ENCODE measurements at regions not wholly inside any gene's neighbourhood (a gene's known extent, or its start where the extent isn't known, plus 50 kb on each side); places are given as distances from the start of the nearest gene placed in this dataset.

DNA sequence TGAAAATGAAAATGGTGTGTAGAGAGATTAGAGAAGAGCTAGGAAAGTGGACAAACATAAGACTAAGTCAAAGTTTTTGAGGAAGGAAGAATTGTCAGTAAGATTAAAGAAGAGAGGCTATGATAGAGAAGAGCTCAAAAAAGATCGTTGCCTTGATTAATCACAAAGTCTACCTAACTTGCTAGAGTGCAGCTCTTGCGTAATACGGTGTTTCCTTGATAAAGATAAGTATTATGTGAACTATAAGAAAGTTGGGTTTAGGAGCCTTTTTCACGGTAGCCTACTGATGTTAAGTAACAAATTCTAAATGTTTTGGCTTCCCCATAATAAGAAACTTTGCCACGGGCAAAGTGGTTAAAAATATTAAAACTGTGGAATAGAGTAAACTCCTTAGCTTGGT, 226.4 kb upstream of the NRXN1 start:
- no peak for ATAC-seq
- Mint-ChIP-seq H3K36me3 (ENCODE audit: low read depth) (no peaks in the 10 kb centered on the region), H3K27me3 (no peaks in the 10 kb centered on the region), H3K27ac (no peak overlapping the region), H3K4me3 (no peak overlapping the region), H3K4me1 (ENCODE audit: low read depth) (no peaks in the 10 kb centered on the region), H3K9me3 (peaks cover 11% of the 10 kb centered on the region)
- intact Hi-C loops (cut with micrococcal nuclease) = no loop called here
- POLR2A ChIA-PET = no interaction called here
- CTCF ChIA-PET = no interaction called here
- TF ChIP-seq, protein P1, sequence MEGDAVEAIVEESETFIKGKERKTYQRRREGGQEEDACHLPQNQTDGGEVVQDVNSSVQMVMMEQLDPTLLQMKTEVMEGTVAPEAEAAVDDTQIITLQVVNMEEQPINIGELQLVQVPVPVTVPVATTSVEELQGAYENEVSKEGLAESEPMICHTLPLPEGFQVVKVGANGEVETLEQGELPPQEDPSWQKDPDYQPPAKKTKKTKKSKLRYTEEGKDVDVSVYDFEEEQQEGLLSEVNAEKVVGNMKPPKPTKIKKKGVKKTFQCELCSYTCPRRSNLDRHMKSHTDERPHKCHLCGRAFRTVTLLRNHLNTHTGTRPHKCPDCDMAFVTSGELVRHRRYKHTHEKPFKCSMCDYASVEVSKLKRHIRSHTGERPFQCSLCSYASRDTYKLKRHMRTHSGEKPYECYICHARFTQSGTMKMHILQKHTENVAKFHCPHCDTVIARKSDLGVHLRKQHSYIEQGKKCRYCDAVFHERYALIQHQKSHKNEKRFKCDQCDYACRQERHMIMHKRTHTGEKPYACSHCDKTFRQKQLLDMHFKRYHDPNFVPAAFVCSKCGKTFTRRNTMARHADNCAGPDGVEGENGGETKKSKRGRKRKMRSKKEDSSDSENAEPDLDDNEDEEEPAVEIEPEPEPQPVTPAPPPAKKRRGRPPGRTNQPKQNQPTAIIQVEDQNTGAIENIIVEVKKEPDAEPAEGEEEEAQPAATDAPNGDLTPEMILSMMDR (IDR thresholded peaks at IDR 0.05) = no peak
- no peak for DNase-seq

DNA sequence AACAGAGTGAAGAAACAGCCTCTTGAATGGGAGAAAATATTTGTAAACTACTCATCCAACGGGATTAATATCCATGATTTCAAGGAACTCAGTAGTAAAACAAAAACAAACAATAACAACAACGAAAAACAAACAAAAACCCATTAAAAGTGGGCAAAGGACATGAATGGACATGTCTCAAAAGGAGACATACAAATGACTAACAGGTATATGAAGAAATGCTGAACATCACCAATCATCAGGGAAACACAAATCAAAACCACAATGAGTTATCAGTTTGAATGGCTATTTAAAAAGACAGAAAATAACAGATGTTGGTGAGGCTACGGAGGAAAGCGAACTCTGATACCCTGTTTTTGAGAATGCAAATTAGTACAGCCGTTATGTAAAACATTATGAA, 224.8 kb upstream of the NRXN1 start:
- intact Hi-C loops (cut with micrococcal nuclease) = no loop called here
- no peaks in the 10 kb centered on the region for H3K36me3 Mint-ChIP-seq (ENCODE audit: low read depth)
- H3K9me3 Mint-ChIP-seq = peaks cover 14% of the 10 kb centered on the region
- no peaks in the 10 kb centered on the region for H3K27me3 Mint-ChIP-seq
- no peaks in the 10 kb centered on the region for H3K4me1 Mint-ChIP-seq (ENCODE audit: low read depth)
- TF ChIP-seq, protein P1 (IDR thresholded peaks at IDR 0.05) = no peak
- CTCF ChIA-PET = no interaction called here
- ATAC-seq (no peak), DNase-seq (no peak)
- no peak overlapping the region for H3K4me3 Mint-ChIP-seq
- H3K27ac Mint-ChIP-seq = no peak overlapping the region
- POLR2A ChIA-PET = interaction anchor here (0.6 kb wide), 1 partner anchor 1858 kb away, joined by 3 read pairs; no protein-coding TSS in a partner anchor

DNA sequence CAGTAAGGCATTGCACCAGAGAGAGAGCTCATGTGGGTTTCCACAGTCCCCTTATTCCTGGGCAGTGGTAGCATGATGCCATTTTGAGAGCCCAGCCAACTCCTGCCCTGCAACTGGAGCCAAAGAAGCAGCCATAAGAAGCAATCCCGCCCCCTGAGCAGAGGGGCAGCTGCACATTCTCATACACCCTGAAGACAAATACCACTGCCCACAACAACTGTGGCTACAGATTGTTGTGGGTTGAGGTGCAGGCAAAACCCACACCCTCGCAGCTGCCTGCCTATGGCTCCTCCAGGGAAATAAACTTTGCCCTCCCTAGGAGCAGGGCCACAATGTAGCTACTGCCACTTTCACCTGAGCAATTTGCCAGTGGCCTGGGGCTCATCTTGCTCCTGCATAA, 219.4 kb upstream of the NRXN1 start:
- ATAC-seq (no peak), DNase-seq (no peak)
- H3K36me3 Mint-ChIP-seq (ENCODE audit: low read depth) = no peaks in the 10 kb centered on the region
- H3K4me3 Mint-ChIP-seq = no peak overlapping the region
- H3K27me3 Mint-ChIP-seq = no peaks in the 10 kb centered on the region
- TF ChIP-seq, protein P1 (IDR thresholded peaks at IDR 0.05) = no peak
- intact Hi-C loops (cut with micrococcal nuclease) = no loop called here
- no peaks in the 10 kb centered on the region for H3K4me1 Mint-ChIP-seq (ENCODE audit: low read depth)
- H3K27ac Mint-ChIP-seq = no peak overlapping the region
- peaks cover 7% of the 10 kb centered on the region for H3K9me3 Mint-ChIP-seq
- ChIA-PET CTCF (no interaction called here), POLR2A (no interaction called here)

DNA sequence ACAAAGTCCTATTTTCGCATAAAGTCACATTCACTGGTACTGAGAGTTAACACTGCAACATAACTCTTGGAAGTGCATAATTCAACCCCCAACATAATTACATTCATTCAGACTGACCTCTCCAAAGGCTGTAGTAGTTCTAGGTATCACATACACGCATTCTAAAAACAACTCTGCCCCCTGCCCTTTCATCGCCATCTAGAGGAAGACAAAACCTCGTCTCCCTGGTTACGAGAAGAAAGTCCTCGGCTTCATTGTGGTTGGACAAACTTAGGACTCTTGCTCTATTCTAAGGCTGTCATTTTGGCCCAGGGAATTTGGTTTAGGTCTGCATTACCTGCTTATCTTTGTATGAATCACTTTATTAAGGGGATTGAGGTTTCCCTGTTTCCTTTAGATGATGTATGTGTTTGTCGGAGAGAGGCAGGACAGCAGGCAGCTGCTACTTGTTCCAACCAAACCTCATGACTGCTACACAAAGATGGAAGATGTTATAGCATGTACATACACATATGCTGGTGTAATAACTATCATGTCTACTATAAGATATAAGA, 215.4 kb upstream of the NRXN1 start:
- H3K4me3 Mint-ChIP-seq = no peak overlapping the region
- no peak overlapping the region for H3K27ac Mint-ChIP-seq
- H3K9me3 Mint-ChIP-seq = peaks cover 1% of the 10 kb centered on the region
- H3K4me1 Mint-ChIP-seq (ENCODE audit: low read depth) = no peaks in the 10 kb centered on the region
- ChIA-PET CTCF (no interaction called here), POLR2A (no interaction called here)
- intact Hi-C loops (cut with micrococcal nuclease) = no loop called here
- ATAC-seq (no peak), DNase-seq (no peak)
- TF ChIP-seq, protein P1 (IDR thresholded peaks at IDR 0.05) = no peak
- H3K27me3 Mint-ChIP-seq = no peaks in the 10 kb centered on the region
- no peaks in the 10 kb centered on the region for H3K36me3 Mint-ChIP-seq (ENCODE audit: low read depth)

DNA sequence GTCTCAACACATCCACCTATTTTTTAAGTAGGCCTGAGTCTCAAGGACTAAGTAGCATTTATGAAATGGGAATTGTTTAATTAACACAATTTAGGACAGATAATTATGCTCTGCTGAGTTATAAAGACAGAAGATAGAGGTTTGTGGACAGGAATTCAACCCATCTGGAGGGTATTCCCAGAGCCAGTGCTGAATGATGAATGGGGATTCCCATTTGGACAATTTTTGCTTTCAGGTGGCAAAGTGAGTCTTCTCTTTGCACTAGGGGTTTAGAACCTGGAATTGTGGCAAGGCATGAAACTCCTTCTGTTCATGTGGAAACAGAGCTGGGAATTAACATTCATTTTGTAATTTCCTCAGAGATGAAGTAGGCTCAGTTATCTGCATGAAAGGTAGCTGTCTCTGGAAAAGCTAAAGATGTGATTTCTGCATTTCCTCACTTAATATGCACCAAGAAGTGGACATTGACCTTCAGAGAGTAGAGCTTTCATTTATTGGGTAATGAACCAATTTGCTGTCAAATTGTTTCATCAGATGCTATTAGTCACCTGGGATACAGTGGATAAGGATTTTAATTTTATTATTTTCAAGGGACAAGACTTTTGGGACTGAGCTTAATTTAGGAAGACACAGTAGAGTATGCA, 212.1 kb upstream of the NRXN1 start:
- Mint-ChIP-seq H3K36me3 (ENCODE audit: low read depth) (no peaks in the 10 kb centered on the region), H3K9me3 (peaks cover 1% of the 10 kb centered on the region), H3K27ac (no peak overlapping the region), H3K27me3 (no peaks in the 10 kb centered on the region), H3K4me3 (no peak overlapping the region), H3K4me1 (ENCODE audit: low read depth) (no peaks in the 10 kb centered on the region)
- TF ChIP-seq, protein P1 (IDR thresholded peaks at IDR 0.05) = no peak
- ChIA-PET CTCF (no interaction called here), POLR2A (no interaction called here)
- ATAC-seq = no peak
- DNase-seq = no peak
- intact Hi-C loops (cut with micrococcal nuclease) = no loop called here
